ENCODE measurements at regions not wholly inside any gene's neighbourhood (a gene's known extent, or its start where the extent isn't known, plus 50 kb on each side); places are given as distances from the start of the nearest gene placed in this dataset.

GRCh38 chr4:151561551-151562256 is 152.7 kb downstream of the FHIP1A start:
- H3K4me3 ChIP-seq (ENCODE audit: low read depth, low read length) = no peak overlapping the region
- no peak for DNase-seq (ENCODE audit: low read depth)
- TF ChIP-seq CTCF (conservative IDR thresholded peaks at IDR 0.05; ENCODE audit: low read depth, low read length) = no peak

- no peak overlapping the region for H3K4me3 ChIP-seq (ENCODE audit: low read depth, low read length)
- DNase-seq (ENCODE audit: low read depth) = no peak
- TF ChIP-seq CTCF (conservative IDR thresholded peaks at IDR 0.05; ENCODE audit: low read depth, low read length) = no peak
Observed at GRCh38 chr4:151563194-151563593, 154.2 kb downstream of the FHIP1A start.

GRCh38 chr4:151564321-151564720 is 155.3 kb downstream of the FHIP1A start:
- no peak for TF ChIP-seq CTCF (conservative IDR thresholded peaks at IDR 0.05; ENCODE audit: low read depth, low read length)
- no peak for DNase-seq (ENCODE audit: low read depth)

GRCh38 chr4:151565583-151565982 is 156.6 kb downstream of the FHIP1A start:
- no peak for TF ChIP-seq CTCF (conservative IDR thresholded peaks at IDR 0.05; ENCODE audit: low read depth, low read length)
- DNase-seq (ENCODE audit: low read depth) = no peak
- H3K4me3 ChIP-seq (ENCODE audit: low read depth, low read length) = no peak overlapping the region

More at GRCh38 chr4:151564321-151564720, 155.3 kb downstream of the FHIP1A start:
- H3K4me3 ChIP-seq (ENCODE audit: low read depth, low read length) = no peak overlapping the region

GRCh38 chr4:151566053-151566452 is 157.1 kb downstream of the FHIP1A start:
- DNase-seq (ENCODE audit: low read depth) = no peak
- TF ChIP-seq CTCF (conservative IDR thresholded peaks at IDR 0.05; ENCODE audit: low read depth, low read length) = no peak
- no peak overlapping the region for H3K4me3 ChIP-seq (ENCODE audit: low read depth, low read length)

GRCh38 chr4:151567056-151567455 is 158.1 kb downstream of the FHIP1A start:
- no peak for TF ChIP-seq CTCF (conservative IDR thresholded peaks at IDR 0.05; ENCODE audit: low read depth, low read length)
- DNase-seq (ENCODE audit: low read depth) = no peak
- no peak overlapping the region for H3K4me3 ChIP-seq (ENCODE audit: low read depth, low read length)

GRCh38 chr4:151568966-151569365 is 160.0 kb downstream of the FHIP1A start:
- TF ChIP-seq CTCF (conservative IDR thresholded peaks at IDR 0.05; ENCODE audit: low read depth, low read length) = no peak
- no peak for DNase-seq (ENCODE audit: low read depth)
- no peak overlapping the region for H3K4me3 ChIP-seq (ENCODE audit: low read depth, low read length)
